ENCODE measurements at regions not wholly inside any gene's neighbourhood (a gene's known extent, or its start where the extent isn't known, plus 50 kb on each side); places are given as distances from the start of the nearest gene placed in this dataset.

DNA sequence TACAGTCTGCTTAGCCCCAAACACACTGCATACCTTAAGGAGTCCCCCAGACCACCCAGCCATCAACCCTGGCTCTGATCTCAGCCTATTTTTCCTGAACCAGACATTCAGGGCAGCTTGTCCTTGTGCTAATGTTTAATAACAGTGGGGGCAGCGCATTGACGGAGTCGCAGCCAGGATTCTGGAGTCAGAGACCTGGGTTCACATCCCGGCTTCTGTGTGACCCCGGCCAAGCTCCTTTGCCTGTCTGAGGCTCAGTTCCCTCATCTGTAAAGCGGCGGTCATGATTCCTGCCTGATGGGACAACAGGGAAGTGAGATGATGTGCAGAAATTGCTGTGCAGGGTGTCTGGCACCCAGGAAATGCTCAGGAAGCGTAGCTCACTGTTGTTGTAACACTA lies 63.1 kb downstream of the MATN1 start:
- no peak for TF ChIP-seq ARNTL (CRISPR knock-in tag; IDR thresholded peaks at IDR 0.05; ENCODE audit: borderline replicate concordance, low read depth)
- no peak for TF ChIP-seq CSDC2 (CRISPR knock-in tag; IDR thresholded peaks at IDR 0.05)
- TF ChIP-seq, protein P1, sequence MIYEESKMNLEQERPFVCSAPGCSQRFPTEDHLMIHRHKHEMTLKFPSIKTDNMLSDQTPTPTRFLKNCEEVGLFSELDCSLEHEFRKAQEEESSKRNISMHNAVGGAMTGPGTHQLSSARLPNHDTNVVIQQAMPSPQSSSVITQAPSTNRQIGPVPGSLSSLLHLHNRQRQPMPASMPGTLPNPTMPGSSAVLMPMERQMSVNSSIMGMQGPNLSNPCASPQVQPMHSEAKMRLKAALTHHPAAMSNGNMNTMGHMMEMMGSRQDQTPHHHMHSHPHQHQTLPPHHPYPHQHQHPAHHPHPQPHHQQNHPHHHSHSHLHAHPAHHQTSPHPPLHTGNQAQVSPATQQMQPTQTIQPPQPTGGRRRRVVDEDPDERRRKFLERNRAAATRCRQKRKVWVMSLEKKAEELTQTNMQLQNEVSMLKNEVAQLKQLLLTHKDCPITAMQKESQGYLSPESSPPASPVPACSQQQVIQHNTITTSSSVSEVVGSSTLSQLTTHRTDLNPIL (CRISPR knock-in tag; IDR thresholded peaks at IDR 0.05; ENCODE audit: low read depth): no peak
- no peak for TF ChIP-seq ZNF8 (CRISPR knock-in tag; IDR thresholded peaks at IDR 0.05)
- TF ChIP-seq, protein P2, sequence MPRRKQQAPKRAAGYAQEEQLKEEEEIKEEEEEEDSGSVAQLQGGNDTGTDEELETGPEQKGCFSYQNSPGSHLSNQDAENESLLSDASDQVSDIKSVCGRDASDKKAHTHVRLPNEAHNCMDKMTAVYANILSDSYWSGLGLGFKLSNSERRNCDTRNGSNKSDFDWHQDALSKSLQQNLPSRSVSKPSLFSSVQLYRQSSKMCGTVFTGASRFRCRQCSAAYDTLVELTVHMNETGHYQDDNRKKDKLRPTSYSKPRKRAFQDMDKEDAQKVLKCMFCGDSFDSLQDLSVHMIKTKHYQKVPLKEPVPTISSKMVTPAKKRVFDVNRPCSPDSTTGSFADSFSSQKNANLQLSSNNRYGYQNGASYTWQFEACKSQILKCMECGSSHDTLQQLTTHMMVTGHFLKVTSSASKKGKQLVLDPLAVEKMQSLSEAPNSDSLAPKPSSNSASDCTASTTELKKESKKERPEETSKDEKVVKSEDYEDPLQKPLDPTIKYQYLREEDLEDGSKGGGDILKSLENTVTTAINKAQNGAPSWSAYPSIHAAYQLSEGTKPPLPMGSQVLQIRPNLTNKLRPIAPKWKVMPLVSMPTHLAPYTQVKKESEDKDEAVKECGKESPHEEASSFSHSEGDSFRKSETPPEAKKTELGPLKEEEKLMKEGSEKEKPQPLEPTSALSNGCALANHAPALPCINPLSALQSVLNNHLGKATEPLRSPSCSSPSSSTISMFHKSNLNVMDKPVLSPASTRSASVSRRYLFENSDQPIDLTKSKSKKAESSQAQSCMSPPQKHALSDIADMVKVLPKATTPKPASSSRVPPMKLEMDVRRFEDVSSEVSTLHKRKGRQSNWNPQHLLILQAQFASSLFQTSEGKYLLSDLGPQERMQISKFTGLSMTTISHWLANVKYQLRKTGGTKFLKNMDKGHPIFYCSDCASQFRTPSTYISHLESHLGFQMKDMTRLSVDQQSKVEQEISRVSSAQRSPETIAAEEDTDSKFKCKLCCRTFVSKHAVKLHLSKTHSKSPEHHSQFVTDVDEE (CRISPR knock-in tag; IDR thresholded peaks at IDR 0.05): no peak
- TF ChIP-seq PATZ1 (CRISPR knock-in tag; IDR thresholded peaks at IDR 0.05; ENCODE audit: borderline replicate concordance): no peak
- TF ChIP-seq ZFP3 (CRISPR knock-in tag; IDR thresholded peaks at IDR 0.05): no peak
- no peak for TF ChIP-seq BACH2 (CRISPR knock-in tag; IDR thresholded peaks at IDR 0.05; ENCODE audit: borderline replicate concordance)
